Fibroblast of skin of abdomen (primary cell): ENCODE measurements at regions not wholly inside any gene's neighbourhood (a gene's known extent, or its start where the extent isn't known, plus 50 kb on each side); places are given as distances from the start of the nearest gene placed in this dataset.
A peak's percentile ranks its signal among the peaks of the same experiment; 100 is the strongest.
"Not testable (repeated sequence)": the region's sequence is repeated elsewhere in the genome, so short reads cannot be mapped to it uniquely, and the experiment has no call there.

Experiments
- DNase-seq: peaks from one replicate; pipeline ENCODE4 v3.0.0-alpha.2; 2013

DNA sequence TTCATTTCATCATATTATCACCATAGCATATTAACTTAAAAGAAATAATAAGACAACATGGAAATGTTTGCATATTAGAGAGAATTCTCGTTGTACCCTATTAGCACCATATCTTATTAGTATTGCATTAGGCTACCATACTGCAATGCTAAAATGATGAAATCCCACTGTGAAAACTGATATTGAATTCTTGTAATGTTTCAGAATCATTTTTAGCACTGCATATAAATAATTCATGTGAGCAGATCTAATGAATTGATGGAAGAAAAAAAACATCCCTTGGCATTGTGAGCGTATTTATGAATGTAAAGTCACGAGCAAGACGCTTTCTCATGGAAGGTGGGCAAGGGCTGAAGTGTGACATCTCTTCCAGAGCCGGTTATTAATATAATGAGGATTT lies 257.1 kb upstream of the PTBP2 start:
- no peak for DNase-seq

DNA sequence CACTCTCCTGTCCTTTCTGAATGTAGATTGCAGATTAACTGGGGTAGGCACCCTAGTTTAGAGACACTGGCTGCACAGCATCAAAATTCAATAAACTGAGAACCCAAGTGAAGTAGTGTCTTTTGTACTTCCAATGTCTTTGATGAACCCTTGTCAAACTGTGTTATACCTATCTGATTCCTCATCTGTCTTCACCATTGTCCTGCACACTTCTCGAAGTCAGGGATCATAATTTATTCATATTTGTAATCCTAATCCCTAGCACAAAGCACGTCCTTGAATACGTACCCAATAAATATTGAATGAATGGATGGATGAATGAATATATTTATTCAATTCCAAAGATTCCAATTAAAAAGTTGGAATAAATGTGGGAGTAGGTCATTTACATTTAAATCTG lies 256.6 kb upstream of the PTBP2 start:
- no peak for DNase-seq

DNA sequence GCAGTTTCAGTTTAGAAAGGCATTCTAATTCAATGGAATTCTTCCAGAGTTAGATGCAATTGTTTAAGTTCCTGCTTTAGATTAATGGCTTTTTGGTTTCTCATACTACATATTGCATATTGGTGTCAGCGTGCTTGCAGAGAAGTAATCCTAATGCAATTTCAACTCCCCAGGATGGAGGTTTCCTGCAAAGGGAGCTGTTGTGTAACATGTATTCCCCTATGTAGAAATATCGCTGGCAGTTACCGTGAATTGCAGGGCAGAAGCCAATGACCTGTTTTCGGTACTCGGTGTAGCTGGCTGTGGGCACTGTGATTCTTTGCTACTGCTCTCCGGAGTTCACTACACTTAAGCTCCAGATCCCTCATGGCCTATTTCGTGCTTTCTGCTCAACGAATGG lies 256.1 kb upstream of the PTBP2 start:
- DNase-seq: peak; percentile 87

DNA sequence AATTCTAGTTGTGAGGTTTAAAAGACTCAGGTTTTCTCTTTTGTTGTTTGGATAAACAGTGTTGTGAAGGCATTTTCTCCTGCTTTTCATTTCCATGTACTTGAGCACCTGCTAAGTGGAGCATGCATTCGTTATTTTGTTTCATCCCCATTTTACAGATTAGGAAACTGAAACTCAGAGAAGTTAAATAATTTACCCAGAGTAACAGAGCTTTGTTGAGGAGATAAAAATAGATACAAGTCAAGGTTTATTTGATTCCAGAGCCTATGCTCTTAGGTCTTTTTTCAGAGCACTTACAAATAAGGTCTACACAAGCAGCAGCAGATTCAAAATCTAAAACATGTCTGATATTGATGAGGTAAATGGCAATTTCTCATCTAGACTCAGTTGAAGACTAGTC lies 254.7 kb upstream of the PTBP2 start:
- DNase-seq: no peak

DNA sequence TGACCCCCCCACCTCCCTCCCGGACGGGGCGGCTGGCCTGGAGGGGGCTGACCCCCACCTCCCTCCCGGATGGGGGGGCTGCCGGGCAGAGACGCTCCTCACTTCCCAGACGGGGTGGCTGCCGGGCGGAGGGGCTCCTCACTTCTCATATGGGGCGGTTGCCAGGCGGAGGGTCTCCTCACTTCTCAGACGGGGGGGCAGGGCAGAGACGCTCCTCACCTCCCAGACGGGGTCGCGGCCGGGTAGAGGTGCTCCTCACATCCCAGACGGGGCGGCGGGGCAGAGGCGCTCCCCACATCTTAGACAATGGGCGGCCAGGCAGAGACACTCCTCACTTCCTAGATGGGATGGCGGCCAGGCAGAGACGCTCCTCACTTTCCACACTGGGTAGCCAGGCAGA lies 251.9 kb upstream of the PTBP2 start:
- DNase-seq: not testable (repeated sequence)

DNA sequence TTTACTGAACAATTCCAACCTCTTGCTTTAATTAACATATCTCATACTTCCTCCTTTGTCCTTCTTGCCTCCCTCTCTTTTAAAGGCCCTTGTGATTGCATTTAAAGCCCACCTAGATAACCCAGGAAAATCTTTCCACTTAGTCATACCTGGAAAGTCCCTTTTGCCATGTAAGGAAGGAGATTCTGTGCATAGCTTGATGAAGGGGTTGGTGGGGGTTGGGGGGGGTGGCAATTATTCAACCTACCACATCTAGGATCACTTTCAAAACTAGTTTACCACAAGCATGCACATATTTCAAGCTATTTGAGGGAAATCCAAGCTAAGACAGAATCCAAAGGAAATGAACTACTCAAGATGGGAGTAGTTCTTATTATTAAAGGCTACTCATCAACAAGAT lies 249.1 kb upstream of the PTBP2 start:
- DNase-seq: peak; percentile 91

DNA sequence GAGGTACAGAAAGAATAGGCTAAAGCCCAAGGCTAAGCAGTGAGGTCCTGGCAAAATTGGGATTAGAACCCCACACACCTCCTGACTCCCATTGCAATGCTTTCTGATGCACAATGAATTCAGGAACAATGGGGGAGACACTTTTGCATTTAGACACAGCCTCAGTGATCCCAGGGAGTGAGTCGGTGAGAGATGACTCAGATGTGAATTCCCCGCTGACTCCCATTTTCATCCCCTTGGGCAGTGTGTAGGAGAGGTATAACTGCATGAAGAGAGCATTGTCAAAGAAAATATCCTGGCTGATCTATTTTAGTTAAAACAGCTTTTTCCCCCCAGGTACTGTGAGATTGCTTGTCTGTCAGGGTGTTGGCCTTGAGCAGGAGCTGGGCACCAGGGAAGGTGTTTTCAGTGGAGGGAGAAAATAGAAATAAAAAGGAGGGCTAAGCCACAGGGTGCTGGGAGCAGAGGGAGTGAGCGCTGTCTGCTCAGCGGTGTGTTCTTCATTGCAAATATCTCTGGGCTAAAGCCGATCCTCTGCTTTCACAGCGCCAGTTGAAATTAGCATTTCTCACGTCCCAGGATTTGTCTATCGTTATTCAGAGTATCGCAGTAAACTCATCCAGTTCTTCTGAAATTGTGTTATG lies 247.7 kb upstream of the PTBP2 start:
- peak; percentile 64 for DNase-seq

DNA sequence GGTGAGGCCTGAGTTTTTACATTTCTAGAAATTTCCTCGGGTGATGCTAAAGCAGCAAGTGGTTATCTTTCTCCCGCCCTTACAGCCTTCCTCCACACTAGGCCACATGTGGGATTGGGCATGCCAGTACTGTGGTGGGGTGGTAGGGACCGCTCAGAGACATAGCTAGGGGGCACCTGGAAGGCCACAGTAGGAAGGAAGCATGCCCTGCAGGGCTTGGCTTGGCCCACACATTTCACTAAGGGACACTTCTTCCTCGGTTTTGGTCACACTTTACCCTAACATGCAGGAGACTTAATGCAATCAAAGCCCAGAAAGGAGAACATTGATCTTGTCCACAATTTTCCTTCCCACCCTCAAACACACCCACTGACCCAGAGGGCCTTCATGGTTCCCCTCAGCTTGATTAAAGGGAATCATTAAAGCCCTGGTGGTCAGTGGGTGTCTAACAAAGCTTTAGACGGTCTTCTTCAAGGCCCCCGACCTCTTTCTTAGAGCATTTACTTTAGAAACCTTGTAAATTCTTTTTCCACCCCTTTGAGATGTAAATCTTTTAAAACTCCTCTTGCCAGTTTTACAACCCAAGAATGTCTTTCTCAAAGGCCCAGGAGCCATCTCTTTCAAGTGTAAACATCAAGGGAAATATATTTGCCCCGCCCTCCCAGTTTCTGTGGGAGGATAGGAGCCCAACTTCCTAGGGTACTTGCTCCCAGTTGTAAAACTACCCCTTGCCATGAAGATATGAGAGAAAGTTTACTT lies 246.4 kb upstream of the PTBP2 start:
- DNase-seq: no peak

DNA sequence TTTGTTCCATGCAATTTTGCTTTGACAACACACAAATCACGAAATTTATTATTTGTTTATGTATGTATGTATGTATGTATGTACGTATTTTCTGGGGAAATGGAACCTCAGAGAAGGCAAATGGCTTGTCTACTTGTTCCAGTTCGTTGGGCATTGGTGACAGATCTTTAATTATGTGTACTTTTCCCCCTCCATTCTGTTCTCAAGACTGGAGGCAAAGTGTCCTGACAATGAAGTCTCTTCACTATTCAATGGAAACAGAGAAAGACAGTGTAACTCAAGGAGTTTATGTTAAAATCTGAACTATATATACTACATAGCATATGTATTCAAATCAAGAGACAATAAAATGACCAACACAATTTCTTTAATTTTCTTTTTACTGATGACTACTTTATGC lies 245.7 kb upstream of the PTBP2 start:
- DNase-seq: no peak

DNA sequence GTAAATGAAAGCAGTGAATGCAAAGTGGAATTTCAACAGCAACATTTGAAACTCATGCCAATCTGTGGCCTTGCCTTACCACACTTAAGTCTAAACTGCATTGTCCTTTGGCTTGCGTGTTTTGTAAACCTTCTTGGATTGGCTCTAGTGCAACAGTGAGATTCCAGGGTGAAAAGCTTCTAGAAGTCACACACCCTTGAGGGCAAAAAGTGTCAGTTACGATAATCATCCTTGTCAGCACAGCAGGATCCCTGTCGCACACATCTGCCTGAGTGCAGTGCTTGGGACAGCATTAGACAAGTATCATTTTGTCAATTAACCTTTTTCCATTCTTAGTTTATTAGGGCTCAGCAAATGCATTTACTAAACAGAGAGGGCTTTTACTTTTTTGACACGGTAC lies 243.4 kb upstream of the PTBP2 start:
- DNase-seq: no peak

DNA sequence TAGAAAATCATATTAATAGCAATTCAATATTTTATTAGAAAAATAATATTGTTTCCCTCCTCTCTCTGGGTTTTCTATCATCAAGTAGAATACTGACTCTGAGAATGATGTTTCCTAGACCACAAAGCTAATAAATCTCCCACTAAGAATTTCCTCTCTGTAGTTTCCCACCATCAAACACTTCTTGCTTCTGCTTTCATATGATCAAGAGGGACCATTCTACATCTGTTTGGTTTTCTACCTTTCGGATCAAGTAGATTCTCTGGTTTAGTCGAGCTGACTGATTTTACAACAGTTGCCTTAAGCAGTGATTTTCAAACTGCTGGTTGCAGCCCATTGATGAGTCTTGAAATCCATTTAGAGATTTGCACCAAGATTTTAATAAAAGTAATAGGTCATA lies 240.2 kb upstream of the PTBP2 start:
- no peak for DNase-seq

DNA sequence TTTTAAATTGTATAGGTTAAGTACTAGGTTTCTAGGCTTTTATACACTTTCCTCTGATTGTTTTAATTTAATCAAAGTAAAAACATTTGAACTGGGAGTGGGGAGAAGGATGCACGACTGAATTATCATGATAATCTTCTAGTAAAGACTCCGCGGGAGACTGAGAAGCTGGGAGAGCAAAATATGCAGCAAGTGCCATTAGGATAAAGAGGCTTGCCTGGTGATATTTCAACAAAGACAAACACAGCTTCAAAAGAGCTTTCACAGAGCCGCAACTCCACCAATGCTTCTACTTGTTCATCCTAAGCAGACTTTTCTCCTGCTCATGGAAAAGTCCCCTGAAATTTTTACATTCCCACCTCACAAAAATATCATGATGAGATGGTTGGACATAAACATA lies 239.0 kb upstream of the PTBP2 start:
- no peak for DNase-seq

DNA sequence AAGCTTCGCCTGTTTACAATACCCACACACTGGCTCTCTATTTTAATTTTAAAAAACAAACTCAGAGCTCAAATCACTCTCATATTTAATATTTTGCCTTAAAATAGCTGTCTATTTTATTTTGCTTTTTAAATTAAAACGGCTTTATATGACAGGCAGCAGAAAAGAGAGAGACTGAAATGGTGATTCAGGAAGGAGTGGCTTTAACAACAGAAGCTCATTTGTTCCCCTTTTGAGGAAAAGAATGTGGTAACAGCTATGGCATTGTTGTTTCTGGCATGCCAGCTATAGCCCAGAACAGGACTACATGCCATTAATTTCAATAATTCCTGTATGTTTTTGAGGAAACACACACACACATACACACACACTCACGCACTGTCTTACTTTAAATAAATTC lies 234.2 kb upstream of the PTBP2 start:
- no peak for DNase-seq

DNA sequence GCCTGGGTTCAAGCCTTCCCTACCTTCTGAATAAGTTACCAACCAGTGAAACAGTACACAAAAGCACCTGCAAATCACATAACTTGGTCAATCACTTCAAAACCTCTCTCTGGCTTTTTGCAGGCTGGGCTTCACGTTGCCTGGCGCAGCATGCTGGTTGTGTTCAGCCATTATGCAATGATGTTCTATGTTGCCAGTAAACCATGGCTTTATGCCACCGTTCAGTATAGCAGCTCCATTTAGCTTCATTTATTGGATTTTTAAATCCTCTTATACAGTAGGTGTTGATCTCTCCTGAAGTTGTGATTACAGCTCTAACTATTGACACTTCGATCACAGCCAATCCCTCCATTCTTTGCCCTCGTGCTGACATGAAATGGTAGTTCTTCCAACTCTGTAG lies 233.6 kb upstream of the PTBP2 start:
- no peak for DNase-seq

DNA sequence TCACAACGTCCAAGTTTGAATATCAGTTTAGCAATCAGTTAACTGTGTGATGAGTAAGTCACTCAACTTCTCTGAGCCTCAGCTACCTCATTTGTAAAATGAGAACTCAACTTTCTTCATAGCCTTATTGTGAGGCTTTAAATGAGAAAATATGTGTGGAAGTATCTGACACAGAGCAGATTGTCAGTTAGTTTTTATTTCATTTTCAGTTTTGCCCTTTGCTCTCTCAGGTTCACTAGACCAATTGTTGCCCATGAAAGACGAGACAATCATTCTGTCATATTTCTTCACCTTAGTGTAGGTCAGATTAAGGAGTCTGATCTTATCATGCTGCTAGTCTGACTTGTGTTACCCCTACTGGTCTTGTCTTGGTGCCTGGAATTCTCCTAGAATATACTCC lies 232.8 kb upstream of the PTBP2 start:
- no peak for DNase-seq

DNA sequence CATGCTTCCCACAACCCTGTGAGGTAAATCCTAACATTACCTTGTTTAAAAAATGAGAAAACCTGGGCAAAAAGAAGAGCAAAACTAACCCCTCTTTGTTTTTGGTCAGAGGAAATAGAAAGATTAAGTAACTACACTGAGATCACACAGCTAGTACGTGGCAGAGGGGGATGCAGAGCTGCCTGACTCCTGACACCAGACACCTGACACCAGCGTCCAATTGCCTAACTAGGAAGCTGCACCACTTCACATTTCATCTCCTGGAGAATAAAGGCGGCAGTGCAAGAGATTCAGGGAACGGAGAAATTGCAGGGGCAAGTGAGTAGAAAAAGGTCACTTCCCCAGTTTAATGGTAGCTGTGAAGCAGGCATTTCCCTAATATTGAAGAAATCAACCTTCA lies 229.3 kb upstream of the PTBP2 start:
- DNase-seq: no peak

DNA sequence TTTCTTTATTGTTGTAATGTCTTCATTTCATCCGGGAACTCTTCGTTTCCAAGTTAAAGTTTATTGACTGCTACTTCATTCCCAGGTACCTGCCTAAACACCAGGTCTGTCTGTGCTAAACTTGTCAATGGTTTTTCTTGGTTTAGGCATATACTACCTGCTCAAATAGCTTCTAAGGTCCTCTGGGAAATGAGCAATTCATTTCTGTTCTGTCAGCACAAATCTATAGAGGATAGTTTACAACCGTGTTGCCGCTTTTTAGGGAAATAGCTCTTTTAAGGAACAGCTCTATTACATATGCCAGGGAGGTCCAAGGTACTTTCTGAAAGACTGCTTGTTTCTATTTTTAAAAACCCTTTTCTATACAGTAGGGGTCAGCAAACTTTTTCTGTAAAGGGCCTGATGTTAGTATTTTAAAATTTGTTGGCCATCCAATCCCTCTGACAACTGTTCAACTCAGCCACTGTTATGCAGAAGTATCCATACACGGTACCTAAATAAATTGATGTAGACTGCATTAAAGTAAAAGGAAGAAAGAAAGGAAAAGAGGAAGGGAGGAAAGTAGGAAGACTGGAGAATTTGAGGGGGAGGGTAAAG lies 222.7 kb upstream of the PTBP2 start:
- DNase-seq: no peak

DNA sequence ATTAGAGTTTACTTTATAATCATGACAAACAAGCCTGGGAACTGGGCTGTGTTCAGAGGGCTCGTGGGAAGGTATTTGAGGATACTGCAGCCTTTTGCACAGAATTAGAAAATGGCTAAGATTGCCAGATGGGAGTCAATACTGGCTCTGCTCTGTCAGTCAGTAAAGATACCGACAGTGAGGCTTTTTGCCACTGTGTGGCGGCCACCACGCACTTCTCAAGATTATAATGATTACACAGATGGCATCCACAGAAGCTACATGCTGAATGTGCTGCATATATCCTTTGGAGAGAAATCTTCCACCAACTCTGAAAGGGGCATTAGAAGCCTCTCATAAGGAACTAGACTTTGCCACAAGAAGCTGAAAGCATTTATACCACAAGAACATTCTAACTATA lies 213.4 kb upstream of the PTBP2 start:
- no peak for DNase-seq

DNA sequence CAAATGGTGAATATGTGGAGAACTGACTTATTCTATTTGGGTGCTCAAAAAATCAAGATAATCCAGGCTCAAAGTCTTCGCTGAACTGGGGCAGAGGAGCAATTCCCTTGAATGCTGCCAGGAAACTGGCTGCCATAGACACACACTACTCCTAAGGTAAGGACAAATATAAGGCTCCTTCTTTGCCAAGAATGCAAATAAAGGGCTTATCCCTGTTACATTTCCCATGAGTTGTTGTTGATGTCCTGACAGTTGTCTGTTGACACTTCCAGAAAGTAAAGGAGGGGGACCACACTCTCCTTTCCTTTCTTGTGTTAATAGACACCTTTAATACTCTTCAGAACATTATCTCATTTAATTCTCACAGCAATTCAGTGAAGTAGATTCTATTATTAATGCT lies 212.2 kb upstream of the PTBP2 start:
- no peak for DNase-seq

DNA sequence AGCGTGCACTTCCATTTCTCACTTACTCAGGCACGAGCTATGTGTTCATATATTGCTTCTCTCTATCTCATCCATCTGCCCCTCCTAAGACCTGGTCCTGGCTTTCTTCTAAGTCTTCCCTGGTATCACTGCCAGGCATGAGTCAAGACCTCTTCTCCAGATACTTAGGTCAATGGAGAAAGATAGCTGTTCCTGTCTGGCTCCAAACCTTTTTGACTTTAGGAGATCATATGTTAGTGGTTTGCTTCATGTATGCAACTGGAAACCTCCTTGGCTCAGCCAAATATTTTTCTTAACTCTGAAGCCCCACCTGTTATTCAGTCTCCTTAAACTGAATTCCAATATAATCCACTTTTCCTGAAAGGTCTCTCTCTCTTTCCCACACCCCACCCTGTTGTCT lies 211.6 kb upstream of the PTBP2 start:
- DNase-seq: no peak

DNA sequence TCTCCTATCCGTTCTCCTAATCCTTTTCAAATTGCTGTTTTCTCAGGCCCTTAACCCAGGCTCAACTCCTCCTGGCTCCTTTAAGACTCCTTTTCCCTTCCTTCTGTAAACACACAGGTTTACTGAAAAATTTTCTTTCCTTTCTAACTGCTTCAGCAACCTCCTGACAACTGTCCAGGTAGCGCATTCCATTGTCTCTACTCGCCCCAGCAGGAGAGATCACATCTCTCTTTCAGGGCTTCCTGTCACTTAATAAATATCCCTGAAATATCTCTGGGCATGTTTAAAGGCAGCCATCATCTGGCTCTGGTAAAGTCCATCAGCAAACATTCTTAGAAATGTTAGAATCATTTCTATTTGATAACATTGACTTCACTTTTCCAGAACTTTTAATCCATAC lies 211.2 kb upstream of the PTBP2 start:
- DNase-seq: no peak

DNA sequence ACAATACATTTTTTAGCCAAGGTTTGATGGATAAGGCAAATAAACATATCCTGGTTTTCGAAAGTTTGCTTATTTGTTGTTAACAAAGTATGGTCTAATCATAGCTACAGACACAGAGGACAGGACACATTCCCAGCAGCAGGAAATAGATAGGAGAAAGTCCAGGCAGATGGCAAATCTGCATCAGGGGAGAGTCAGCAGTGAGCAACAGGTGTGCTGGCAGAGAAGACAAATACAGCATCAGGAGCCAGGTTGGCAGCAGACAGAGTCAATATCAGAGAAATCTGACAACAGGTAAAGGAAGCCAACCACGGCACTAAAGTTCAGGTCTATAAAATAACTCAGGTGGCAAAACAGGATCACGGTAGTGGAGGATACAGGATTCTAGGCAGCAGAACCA lies 210.7 kb upstream of the PTBP2 start:
- no peak for DNase-seq

DNA sequence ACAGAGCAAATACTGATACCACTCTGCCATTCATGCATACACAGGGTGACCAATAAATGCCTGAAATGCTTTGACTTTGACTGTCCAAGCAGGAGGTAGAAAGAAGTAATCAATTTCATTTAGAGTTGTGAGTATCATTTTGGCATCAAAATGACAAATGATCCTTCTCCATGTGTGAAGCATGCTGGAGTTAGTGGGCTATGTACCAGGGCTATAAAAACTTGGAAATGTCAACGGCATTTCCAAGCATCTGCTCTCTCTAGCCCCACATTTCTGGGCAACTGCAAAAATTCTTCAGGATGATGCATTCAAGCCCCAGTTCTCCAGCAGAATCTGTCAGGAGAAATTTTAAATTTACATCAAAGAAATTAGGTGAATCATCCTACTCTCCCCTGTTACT lies 208.4 kb upstream of the PTBP2 start:
- peak; percentile 87 for DNase-seq

DNA sequence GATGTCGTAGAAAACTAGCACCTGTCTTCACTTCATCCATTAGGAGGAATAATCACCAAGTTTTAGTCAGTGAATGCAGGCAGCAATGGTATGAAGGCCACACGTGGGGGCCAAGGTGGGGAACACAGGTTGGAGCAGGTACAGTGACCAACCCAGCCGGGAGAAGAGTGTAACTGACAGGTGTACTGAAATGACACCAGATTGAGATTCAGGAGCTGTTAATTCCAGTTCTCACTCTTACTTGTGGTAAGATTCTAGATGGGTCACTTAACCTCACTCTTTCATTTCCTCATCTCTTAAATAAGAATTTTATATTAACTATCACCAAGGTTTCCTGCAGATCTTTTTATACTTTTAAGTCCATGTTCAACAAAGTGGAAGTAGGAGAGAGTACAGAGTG lies 206.2 kb upstream of the PTBP2 start:
- DNase-seq: no peak
